HEK293T (cell line): ENCODE measurements at regions not wholly inside any gene's neighbourhood (a gene's known extent, or its start where the extent isn't known, plus 50 kb on each side); places are given as distances from the start of the nearest gene placed in this dataset.

Experiments
- CTCF ChIA-PET: fragments of 350-600 bp; formaldehyde crosslinking; extraction: SDS; loops from one replicate; lab custom pipeline; 2021; ENCODE audit warnings: antibody characterized with exemption, inconsistent platforms; lab: Yijun Ruan, JAX
- POLR2A ChIA-PET: fragments of 350-600 bp; formaldehyde crosslinking; extraction: SDS; loops from one replicate; lab custom pipeline; 2020; ENCODE audit warnings: antibody characterized with exemption, inconsistent platforms; lab: Yijun Ruan, JAX
- DNase-seq: peaks from one replicate; pipeline ENCODE4 v3.0.0; 2012; ENCODE audit warnings: mixed read lengths; ENCODE audit errors: extremely low spot score
- ARNT ChIP-seq: fragments of 450-650 bp; IDR thresholded peaks from 2 replicates; pipeline ENCODE4 v1.6.1; 2017; ENCODE audit warnings: mild to moderate bottlenecking
- BHLHE40 ChIP-seq: fragments of 450-650 bp; IDR thresholded peaks from 2 replicates; pipeline ENCODE4 v1.6.1; 2016; ENCODE audit warnings: mild to moderate bottlenecking, moderate library complexity, borderline replicate concordance
- CTBP1 ChIP-seq: fragments of 450-650 bp; IDR thresholded peaks from 2 replicates; pipeline ENCODE4 v1.6.1; 2016; ENCODE audit warnings: borderline replicate concordance
- ELF4 ChIP-seq: fragments of 450-650 bp; IDR thresholded peaks from 2 replicates; pipeline ENCODE4 v1.6.1; 2017; ENCODE audit warnings: antibody characterized with exemption
- FOXA1 ChIP-seq: fragments of 450-650 bp; IDR thresholded peaks from 2 replicates; pipeline ENCODE4 v1.6.1; 2016; ENCODE audit warnings: mild to moderate bottlenecking
- FOXK2 ChIP-seq: fragments of 450-650 bp; IDR thresholded peaks from 2 replicates; pipeline ENCODE4 v1.6.1; 2016; ENCODE audit warnings: mild to moderate bottlenecking
- FOXM1 ChIP-seq: fragments of 450-650 bp; IDR thresholded peaks from 2 replicates; pipeline ENCODE4 v1.6.1; 2017; ENCODE audit warnings: mild to moderate bottlenecking, borderline replicate concordance
- HDGF ChIP-seq: fragments of 450-650 bp; IDR thresholded peaks from 2 replicates; pipeline ENCODE4 v1.6.1; 2017; ENCODE audit warnings: antibody characterized with exemption, borderline replicate concordance
- L3MBTL2 ChIP-seq: fragments of 450-650 bp; conservative IDR thresholded peaks from 2 replicates; pipeline ENCODE4 v1.6.1; 2016; ENCODE audit warnings: mild to moderate bottlenecking
- LEF1 ChIP-seq: fragments of 450-650 bp; IDR thresholded peaks from 2 replicates; pipeline ENCODE4 v1.6.1; 2017; ENCODE audit warnings: mild to moderate bottlenecking, borderline replicate concordance
- NFRKB ChIP-seq: fragments of 450-650 bp; IDR thresholded peaks from 2 replicates; pipeline ENCODE4 v1.6.1; 2016; ENCODE audit warnings: mild to moderate bottlenecking, moderate library complexity
- PKNOX1 ChIP-seq: fragments of 450-650 bp; IDR thresholded peaks from 2 replicates; pipeline ENCODE4 v1.6.1; 2016
- SP1 ChIP-seq: fragments of 450-650 bp; IDR thresholded peaks from 2 replicates; pipeline ENCODE4 v1.6.1; 2017
- SUZ12 ChIP-seq: fragments of 450-650 bp; IDR thresholded peaks from 2 replicates; pipeline ENCODE4 v1.6.1; 2016; ENCODE audit warnings: mild to moderate bottlenecking
- TARDBP ChIP-seq: fragments of 450-650 bp; IDR thresholded peaks from 2 replicates; pipeline ENCODE4 v1.6.1; 2016
- ZNF384 ChIP-seq: fragments of 450-650 bp; IDR thresholded peaks from 2 replicates; pipeline ENCODE4 v1.6.1; 2016

DNA sequence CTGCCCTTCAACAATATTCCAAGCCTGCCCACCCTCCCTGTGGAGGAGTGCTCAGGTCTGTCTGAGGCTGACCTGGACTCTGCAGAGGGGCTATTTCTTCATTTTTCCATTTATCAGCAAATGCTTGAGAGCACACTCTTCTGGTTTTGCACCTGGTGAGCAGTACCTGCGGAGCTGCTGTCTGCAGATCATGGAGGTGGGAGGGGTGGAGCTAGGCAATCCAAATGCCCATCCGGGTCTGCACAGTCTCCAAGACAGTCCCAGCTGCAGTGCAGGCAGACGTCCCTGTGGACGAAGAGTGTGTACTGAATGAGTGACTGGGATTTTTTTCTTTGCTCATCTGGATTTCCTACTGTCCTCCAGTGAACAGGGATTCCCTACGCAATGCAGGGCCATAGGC is 239.8 kb downstream of the IRX2 start:
- no peak for TF ChIP-seq HDGF
- no peak for TF ChIP-seq FOXA1
- TF ChIP-seq LEF1 = no peak
- TF ChIP-seq PKNOX1 = no peak
- no peak for TF ChIP-seq ZNF384
- CTCF ChIA-PET = no interaction called here
- DNase-seq = no peak
- POLR2A ChIA-PET = no interaction called here

GRCh38 chr5:2511126-2511525 is 240.4 kb downstream of the IRX2 start:
- POLR2A ChIA-PET = no interaction called here
- CTCF ChIA-PET = no interaction called here
- TF ChIP-seq NFRKB (no peak), SP1 (no peak), L3MBTL2 (no peak), HDGF (no peak), CTBP1 (no peak), BHLHE40 (no peak), FOXA1 (no peak), SUZ12 (no peak), FOXK2 (no peak), FOXM1 (no peak), LEF1 (no peak), ZNF384 (no peak)
- no peak for DNase-seq

DNA sequence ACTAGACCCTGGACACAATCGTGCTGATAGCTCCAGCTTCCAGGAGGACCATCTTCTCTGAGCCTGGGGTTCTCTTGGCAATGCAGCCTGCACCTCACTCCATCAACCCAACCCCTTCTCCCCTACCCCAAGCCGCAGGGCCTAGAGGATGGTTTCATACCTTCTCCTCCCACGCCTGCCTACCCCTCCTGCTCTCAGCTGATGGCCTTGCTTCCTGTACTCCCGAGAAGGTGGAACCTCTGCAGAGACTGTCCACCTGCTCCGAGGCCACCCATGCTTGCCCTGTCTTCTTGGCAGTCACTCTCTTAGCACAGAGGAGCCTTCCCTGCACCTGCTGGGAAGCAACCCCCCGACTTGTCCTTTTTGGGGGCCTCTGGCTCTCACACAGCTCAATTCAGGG is 241.9 kb downstream of the IRX2 start:
- CTCF ChIA-PET = no interaction called here
- no peak for DNase-seq
- TF ChIP-seq FOXA1 (no peak), ZNF384 (no peak), ARNT (no peak), LEF1 (no peak), CTBP1 (no peak), SUZ12 (no peak), BHLHE40 (no peak), NFRKB (no peak), SP1 (no peak), L3MBTL2 (no peak), PKNOX1 (no peak), ELF4 (no peak), FOXM1 (no peak)
- POLR2A ChIA-PET = no interaction called here

- ChIA-PET CTCF (no interaction called here), POLR2A (no interaction called here)
- TF ChIP-seq SP1 (no peak), ARNT (no peak), NFRKB (no peak), PKNOX1 (no peak), CTBP1 (no peak), BHLHE40 (no peak), HDGF (no peak), ZNF384 (no peak), L3MBTL2 (no peak), FOXA1 (no peak), TARDBP (no peak), FOXM1 (no peak), ELF4 (no peak), FOXK2 (no peak), LEF1 (no peak), SUZ12 (no peak)
- DNase-seq = no peak
These were observed 243.0 kb downstream of the IRX2 start for GRCh38 chr5:2508514-2508913.

DNA sequence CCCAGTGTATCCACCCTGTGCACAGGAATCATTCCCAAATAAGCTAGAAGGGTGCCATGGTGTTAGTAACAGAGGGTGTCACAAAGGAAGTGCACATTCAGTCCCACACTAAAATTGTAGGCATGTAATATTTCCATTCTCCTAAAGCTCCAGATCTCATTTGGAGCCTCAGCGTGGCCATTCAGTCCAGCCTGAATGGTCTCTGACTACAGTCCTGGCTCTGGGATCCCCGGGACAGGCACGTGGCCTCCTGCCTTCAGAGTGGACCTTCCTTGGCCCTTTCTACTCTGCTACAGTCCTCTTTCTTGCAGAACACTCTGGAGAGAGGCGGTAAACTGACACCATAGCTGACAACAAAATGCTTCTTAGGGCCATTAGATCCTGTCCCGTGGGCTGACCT is 243.9 kb downstream of the IRX2 start:
- POLR2A ChIA-PET = no interaction called here
- CTCF ChIA-PET = no interaction called here
- no peak for DNase-seq
- TF ChIP-seq SUZ12 (no peak), ZNF384 (no peak), BHLHE40 (no peak), FOXA1 (no peak), HDGF (no peak), PKNOX1 (no peak)

DNA sequence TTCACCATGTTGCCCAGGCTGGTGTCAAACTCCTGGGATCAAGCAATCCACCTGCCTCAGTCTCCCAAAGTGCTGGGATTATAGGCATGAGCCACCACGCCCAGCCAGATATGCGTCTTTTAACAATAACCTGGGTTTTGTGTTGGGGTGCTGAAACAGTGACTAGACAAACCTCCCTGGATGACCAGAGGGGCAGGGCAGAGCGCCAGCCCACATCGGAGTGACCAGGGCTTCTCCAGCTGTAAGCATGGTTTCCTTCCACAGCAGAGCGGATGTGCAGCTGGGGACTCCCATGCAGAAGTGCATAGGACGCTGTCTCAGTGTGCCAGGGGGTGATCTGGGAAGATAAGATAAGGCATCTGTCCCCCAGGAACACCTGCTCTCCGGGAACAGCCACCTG is 244.9 kb downstream of the IRX2 start:
- no peak for TF ChIP-seq CTBP1
- TF ChIP-seq TARDBP = no peak
- TF ChIP-seq BHLHE40 = no peak
- no peak for TF ChIP-seq SUZ12
- ChIA-PET CTCF (no interaction called here), POLR2A (no interaction called here)
- DNase-seq = no peak

GRCh38 chr5:2505217-2505616 is 246.3 kb downstream of the IRX2 start:
- POLR2A ChIA-PET = no interaction called here
- CTCF ChIA-PET = no interaction called here
- TF ChIP-seq PKNOX1 = no peak
- no peak for TF ChIP-seq NFRKB
- no peak for TF ChIP-seq FOXM1
- no peak for TF ChIP-seq FOXA1
- TF ChIP-seq ARNT = no peak
- TF ChIP-seq ELF4 = no peak
- TF ChIP-seq SP1 = no peak
- no peak for TF ChIP-seq ZNF384
- no peak for TF ChIP-seq HDGF
- DNase-seq = no peak
